ENCODE measurements at regions not wholly inside any gene's neighbourhood (a gene's known extent, or its start where the extent isn't known, plus 50 kb on each side); places are given as distances from the start of the nearest gene placed in this dataset.
"Not testable (repeated sequence)": the region's sequence is repeated elsewhere in the genome, so short reads cannot be mapped to it uniquely, and the experiment has no call there.

- DNase-seq: no peak
- peaks cover 0 to 41% (median 20%) of the 10 kb centered on the region in 6 donors for H3K9me3 Mint-ChIP-seq
- no peak overlapping the region for H3K27ac Mint-ChIP-seq
- no peaks in the 10 kb centered on the region for H3K36me3 Mint-ChIP-seq
- H3K27me3 Mint-ChIP-seq (ENCODE audit: low read depth in 3 of 3): no peaks in the 10 kb centered on the region
- H3K4me3 Mint-ChIP-seq: no peak overlapping the region
- no peaks in the 10 kb centered on the region for H3K4me1 Mint-ChIP-seq
These were observed 492.1 kb downstream of the CDH8 start for GRCh38 chr16:61544165-61544564.

GRCh38 chr16:61540216-61540615, 496.0 kb downstream of the CDH8 start:
- no peak for DNase-seq
- Mint-ChIP-seq H3K4me1 (no peaks in the 10 kb centered on the region), H3K9me3 (peaks cover 9 to 66% (median 33%) of the 10 kb centered on the region in 6 donors), H3K36me3 (no peaks in the 10 kb centered on the region), H3K27me3 (ENCODE audit: low read depth in 3 of 3) (no peaks in the 10 kb centered on the region), H3K27ac (no peak overlapping the region), H3K4me3 (no peak overlapping the region)

GRCh38 chr16:61530697-61531096, 505.5 kb downstream of the CDH8 start:
- no peaks in the 10 kb centered on the region for H3K4me1 Mint-ChIP-seq
- H3K36me3 Mint-ChIP-seq: peaks cover 0 to 7% (median 0%) of the 10 kb centered on the region in 3 donors
- H3K9me3 Mint-ChIP-seq: peaks cover 10 to 77% (median 34%) of the 10 kb centered on the region in 6 donors
- H3K4me3 Mint-ChIP-seq: no peak overlapping the region
- H3K27ac Mint-ChIP-seq: no peak overlapping the region
- no peak for DNase-seq
- no peaks in the 10 kb centered on the region for H3K27me3 Mint-ChIP-seq (ENCODE audit: low read depth in 3 of 3)

- Mint-ChIP-seq H3K9me3 (peaks cover 5 to 33% (median 9%) of the 10 kb centered on the region in 6 donors), H3K4me1 (no peaks in the 10 kb centered on the region), H3K4me3 (no peak overlapping the region), H3K36me3 (no peaks in the 10 kb centered on the region), H3K27me3 (ENCODE audit: low read depth in 3 of 3) (no peaks in the 10 kb centered on the region), H3K27ac (no peak overlapping the region)
- DNase-seq: no peak
These were observed 535.4 kb downstream of the CDH8 start for GRCh38 chr16:61500851-61501250.

- no peaks in the 10 kb centered on the region for H3K36me3 Mint-ChIP-seq
- H3K9me3 Mint-ChIP-seq: peaks cover 5 to 62% (median 18%) of the 10 kb centered on the region in 6 donors
- H3K27me3 Mint-ChIP-seq (ENCODE audit: low read depth in 3 of 3): peaks cover 0 to 1% (median 0%) of the 10 kb centered on the region in 3 donors
- H3K27ac Mint-ChIP-seq: no peak overlapping the region
- no peaks in the 10 kb centered on the region for H3K4me1 Mint-ChIP-seq
- no peak overlapping the region for H3K4me3 Mint-ChIP-seq
- DNase-seq: no peak
These were observed 556.0 kb downstream of the CDH8 start for GRCh38 chr16:61480250-61480649.

GRCh38 chr16:61471737-61472136, 564.5 kb downstream of the CDH8 start:
- no peak overlapping the region for H3K27ac Mint-ChIP-seq
- no peaks in the 10 kb centered on the region for H3K4me1 Mint-ChIP-seq
- H3K36me3 Mint-ChIP-seq: peaks cover 0 to 12% (median 0%) of the 10 kb centered on the region in 3 donors
- no peak for DNase-seq
- peaks cover 14 to 68% (median 44%) of the 10 kb centered on the region in 6 donors for H3K9me3 Mint-ChIP-seq
- peaks cover 0 to 2% (median 0%) of the 10 kb centered on the region in 3 donors for H3K27me3 Mint-ChIP-seq (ENCODE audit: low read depth in 3 of 3)
- no peak overlapping the region for H3K4me3 Mint-ChIP-seq

- Mint-ChIP-seq H3K27me3 (ENCODE audit: low read depth in 3 of 3) (peaks cover 0 to 2% (median 0%) of the 10 kb centered on the region in 3 donors), H3K27ac (no peak overlapping the region), H3K4me3 (no peak overlapping the region), H3K36me3 (peaks cover 0 to 12% (median 0%) of the 10 kb centered on the region in 3 donors), H3K4me1 (no peaks in the 10 kb centered on the region), H3K9me3 (peaks cover 12 to 71% (median 45%) of the 10 kb centered on the region in 6 donors)
- no peak for DNase-seq
These were observed 565.2 kb downstream of the CDH8 start for GRCh38 chr16:61471023-61471422.

GRCh38 chr16:61465285-61465684, 571.0 kb downstream of the CDH8 start:
- Mint-ChIP-seq H3K27me3 (ENCODE audit: low read depth in 3 of 3) (peaks cover 0 to 2% (median 0%) of the 10 kb centered on the region in 3 donors), H3K9me3 (peaks cover 0 to 64% (median 37%) of the 10 kb centered on the region in 6 donors)

GRCh38 chr16:61460020-61460419, 576.2 kb downstream of the CDH8 start:
- Mint-ChIP-seq H3K4me1 (no peaks in the 10 kb centered on the region), H3K36me3 (peaks cover 0 to 3% (median 0%) of the 10 kb centered on the region in 3 donors), H3K27me3 (ENCODE audit: low read depth in 3 of 3) (peaks cover 0 to 2% (median 1%) of the 10 kb centered on the region in 3 donors), H3K27ac (no peak overlapping the region), H3K9me3 (peaks cover 5 to 55% (median 38%) of the 10 kb centered on the region in 6 donors), H3K4me3 (no peak overlapping the region)
- no peak for DNase-seq

More at GRCh38 chr16:61465285-61465684, 571.0 kb downstream of the CDH8 start:
- DNase-seq: no peak
- Mint-ChIP-seq H3K36me3 (peaks cover 0 to 11% (median 0%) of the 10 kb centered on the region in 3 donors), H3K4me3 (no peak overlapping the region), H3K27ac (no peak overlapping the region), H3K4me1 (no peaks in the 10 kb centered on the region)

- no peak for DNase-seq
- H3K9me3 Mint-ChIP-seq: peaks cover 11 to 53% (median 24%) of the 10 kb centered on the region in 6 donors
- H3K4me1 Mint-ChIP-seq: no peaks in the 10 kb centered on the region
- H3K36me3 Mint-ChIP-seq: no peaks in the 10 kb centered on the region
- peaks cover 0 to 1% (median 0%) of the 10 kb centered on the region in 3 donors for H3K27me3 Mint-ChIP-seq (ENCODE audit: low read depth in 3 of 3)
- H3K4me3 Mint-ChIP-seq: no peak overlapping the region
- H3K27ac Mint-ChIP-seq: no peak overlapping the region
These were observed 600.9 kb downstream of the CDH8 start for GRCh38 chr16:61435346-61435745.

GRCh38 chr16:61432421-61432820, 603.8 kb downstream of the CDH8 start:
- no peak for DNase-seq
- Mint-ChIP-seq H3K4me1 (no peaks in the 10 kb centered on the region), H3K36me3 (no peaks in the 10 kb centered on the region), H3K4me3 (no peak overlapping the region), H3K9me3 (peaks cover 9 to 61% (median 23%) of the 10 kb centered on the region in 6 donors), H3K27me3 (ENCODE audit: low read depth in 3 of 3) (peaks cover 0 to 1% (median 0%) of the 10 kb centered on the region in 3 donors), H3K27ac (no peak overlapping the region)

GRCh38 chr16:61421111-61421510, 615.1 kb downstream of the CDH8 start:
- Mint-ChIP-seq H3K27ac (no peak overlapping the region), H3K4me3 (no peak overlapping the region), H3K27me3 (ENCODE audit: low read depth in 3 of 3) (no peaks in the 10 kb centered on the region), H3K9me3 (peaks cover 6 to 38% (median 20%) of the 10 kb centered on the region in 6 donors), H3K36me3 (peaks cover 0 to 3% (median 3%) of the 10 kb centered on the region in 3 donors), H3K4me1 (no peaks in the 10 kb centered on the region)
- DNase-seq: no peak

- peaks cover 0 to 3% (median 0%) of the 10 kb centered on the region in 3 donors for H3K36me3 Mint-ChIP-seq
- H3K4me3 Mint-ChIP-seq: no peak overlapping the region
These were observed 616.4 kb downstream of the CDH8 start for GRCh38 chr16:61419791-61420190.

GRCh38 chr16:61418802-61419201, 617.4 kb downstream of the CDH8 start:
- peaks cover 2 to 39% (median 20%) of the 10 kb centered on the region in 6 donors for H3K9me3 Mint-ChIP-seq
- H3K4me1 Mint-ChIP-seq; H3K4me3 Mint-ChIP-seq; H3K36me3 Mint-ChIP-seq; H3K27ac Mint-ChIP-seq; DNase-seq; H3K27me3 Mint-ChIP-seq (ENCODE audit: low read depth in 3 of 3): not testable (repeated sequence)

More at GRCh38 chr16:61419791-61420190, 616.4 kb downstream of the CDH8 start:
- Mint-ChIP-seq H3K9me3 (peaks cover 2 to 33% (median 24%) of the 10 kb centered on the region in 6 donors), H3K27ac (no peak overlapping the region), H3K27me3 (ENCODE audit: low read depth in 3 of 3) (no peaks in the 10 kb centered on the region), H3K4me1 (no peaks in the 10 kb centered on the region)
- DNase-seq: no peak

- no peaks in the 10 kb centered on the region for H3K27me3 Mint-ChIP-seq (ENCODE audit: low read depth in 3 of 3)
- no peaks in the 10 kb centered on the region for H3K4me1 Mint-ChIP-seq
- no peak for DNase-seq
- H3K4me3 Mint-ChIP-seq: no peak overlapping the region
- H3K36me3 Mint-ChIP-seq: peaks cover 0 to 3% (median 0%) of the 10 kb centered on the region in 3 donors
- H3K27ac Mint-ChIP-seq: no peak overlapping the region
- H3K9me3 Mint-ChIP-seq: peaks cover 2 to 60% (median 29%) of the 10 kb centered on the region in 6 donors
These were observed 621.1 kb downstream of the CDH8 start for GRCh38 chr16:61415126-61415525.
